BE2C (cell line): ENCODE measurements at regions not wholly inside any gene's neighbourhood (a gene's known extent, or its start where the extent isn't known, plus 50 kb on each side); places are given as distances from the start of the nearest gene placed in this dataset.

Experiments
- DNase-seq: peaks from one replicate; pipeline ENCODE4 v3.0.0-alpha.2; 2020
- H3K27me3 ChIP-seq: fragments of 250-450 bp; sonication (Bioruptor Pico); 2 replicates; pipeline ENCODE4 v1.5.1; 2020; ENCODE audit warnings: mild to moderate bottlenecking
- H3K36me3 ChIP-seq: fragments of 250-450 bp; sonication (Bioruptor Pico); 2 replicates; pipeline ENCODE4 v1.5.1; 2020; ENCODE audit warnings: mild to moderate bottlenecking
- H3K4me1 ChIP-seq: fragments of 250-450 bp; sonication (Bioruptor Pico); 2 replicates; pipeline ENCODE4 v1.5.1; 2020
- H3K4me3 ChIP-seq: 2 replicates; pipeline ENCODE4 v1.5.1; 2011; ENCODE audit warnings: low read depth, low read length
- H3K9me3 ChIP-seq: fragments of 250-450 bp; sonication (Bioruptor Pico); 2 replicates; pipeline ENCODE4 v1.5.1; 2020
- CTCF ChIP-seq: IDR thresholded peaks from 2 replicates; pipeline ENCODE4 v1.5.1; 2012; ENCODE audit warnings: mild to moderate bottlenecking, low read depth, low read length

- Histone ChIP-seq H3K27me3 (no peaks in the 10 kb centered on the region), H3K36me3 (no peaks in the 10 kb centered on the region), H3K4me1 (peaks cover 15% of the 10 kb centered on the region), H3K4me3 (no peak overlapping the region), H3K9me3 (no peaks in the 10 kb centered on the region)
- TF ChIP-seq CTCF, result peak; percentile 64
- peak; percentile 40 for DNase-seq
Measured at GRCh38 chr2:42928692-42929545, 136.5 kb upstream of the HAAO start.

GRCh38 chr2:42928161-42928691 is 135.8 kb upstream of the HAAO start:
- H3K4me3 ChIP-seq, result no peak overlapping the region
- no peaks in the 10 kb centered on the region for H3K36me3 ChIP-seq
- no peaks in the 10 kb centered on the region for H3K27me3 ChIP-seq
- peaks cover 15% of the 10 kb centered on the region for H3K4me1 ChIP-seq
- DNase-seq, result no peak
- no peaks in the 10 kb centered on the region for H3K9me3 ChIP-seq
- TF ChIP-seq CTCF, result no peak

- Histone ChIP-seq H3K4me3 (no peak overlapping the region), H3K27me3 (no peaks in the 10 kb centered on the region), H3K4me1 (peaks cover 15% of the 10 kb centered on the region), H3K9me3 (no peaks in the 10 kb centered on the region), H3K36me3 (no peaks in the 10 kb centered on the region)
- DNase-seq, result no peak
- TF ChIP-seq CTCF, result no peak
Measured at GRCh38 chr2:42927334-42928160, 135.2 kb upstream of the HAAO start.

GRCh38 chr2:42926434-42927333 is 134.3 kb upstream of the HAAO start:
- TF ChIP-seq CTCF, result no peak
- Histone ChIP-seq H3K4me3 (no peak overlapping the region), H3K36me3 (no peaks in the 10 kb centered on the region), H3K4me1 (peaks cover 15% of the 10 kb centered on the region), H3K27me3 (no peaks in the 10 kb centered on the region), H3K9me3 (no peaks in the 10 kb centered on the region)
- no peak for DNase-seq

- no peak for DNase-seq
- no peaks in the 10 kb centered on the region for H3K9me3 ChIP-seq
- H3K4me3 ChIP-seq, result no peak overlapping the region
- peaks cover 15% of the 10 kb centered on the region for H3K4me1 ChIP-seq
- H3K27me3 ChIP-seq, result no peaks in the 10 kb centered on the region
- H3K36me3 ChIP-seq, result no peaks in the 10 kb centered on the region
- no peak for TF ChIP-seq CTCF
Measured at GRCh38 chr2:42925742-42926433, 133.5 kb upstream of the HAAO start.
